GM12875 (cell line): ENCODE measurements at regions not wholly inside any gene's neighbourhood (a gene's known extent, or its start where the extent isn't known, plus 50 kb on each side); places are given as distances from the start of the nearest gene placed in this dataset.

Experiments
- H3K4me3 ChIP-seq: one replicate; pipeline ENCODE4 v1.5.1; 2011; ENCODE audit warnings: low read depth, low read length, control low read depth
- TF ChIP-seq, protein P1 (sequence below): IDR thresholded peaks from 2 replicates; pipeline ENCODE4 v1.5.1; 2011; ENCODE audit warnings: low read depth, mild to moderate bottlenecking, control low read depth, inconsistent platforms, low read length, moderate library complexity, borderline replicate concordance; ENCODE audit not compliant: insufficient read depth

DNA sequence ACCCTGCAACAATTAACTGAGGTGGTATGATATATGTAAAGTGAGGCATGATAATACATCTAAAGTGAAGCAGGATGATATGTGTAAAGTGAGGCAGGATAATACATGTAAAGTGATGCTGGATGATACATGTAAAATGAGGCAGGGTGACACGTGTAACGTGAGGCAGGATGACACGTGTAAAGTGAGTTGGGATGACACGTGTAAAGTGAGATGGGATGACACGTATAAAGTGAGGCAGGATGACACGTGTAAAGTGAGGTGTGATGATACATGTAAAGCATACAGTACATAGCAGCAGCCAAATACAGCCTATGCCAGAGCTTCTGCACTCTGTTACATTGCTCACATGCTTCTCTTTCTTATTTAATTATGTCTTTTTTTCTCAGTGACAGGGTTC lies 184.4 kb upstream of the FOXF1 start:
- TF ChIP-seq, protein P1, sequence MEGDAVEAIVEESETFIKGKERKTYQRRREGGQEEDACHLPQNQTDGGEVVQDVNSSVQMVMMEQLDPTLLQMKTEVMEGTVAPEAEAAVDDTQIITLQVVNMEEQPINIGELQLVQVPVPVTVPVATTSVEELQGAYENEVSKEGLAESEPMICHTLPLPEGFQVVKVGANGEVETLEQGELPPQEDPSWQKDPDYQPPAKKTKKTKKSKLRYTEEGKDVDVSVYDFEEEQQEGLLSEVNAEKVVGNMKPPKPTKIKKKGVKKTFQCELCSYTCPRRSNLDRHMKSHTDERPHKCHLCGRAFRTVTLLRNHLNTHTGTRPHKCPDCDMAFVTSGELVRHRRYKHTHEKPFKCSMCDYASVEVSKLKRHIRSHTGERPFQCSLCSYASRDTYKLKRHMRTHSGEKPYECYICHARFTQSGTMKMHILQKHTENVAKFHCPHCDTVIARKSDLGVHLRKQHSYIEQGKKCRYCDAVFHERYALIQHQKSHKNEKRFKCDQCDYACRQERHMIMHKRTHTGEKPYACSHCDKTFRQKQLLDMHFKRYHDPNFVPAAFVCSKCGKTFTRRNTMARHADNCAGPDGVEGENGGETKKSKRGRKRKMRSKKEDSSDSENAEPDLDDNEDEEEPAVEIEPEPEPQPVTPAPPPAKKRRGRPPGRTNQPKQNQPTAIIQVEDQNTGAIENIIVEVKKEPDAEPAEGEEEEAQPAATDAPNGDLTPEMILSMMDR: no peak
- H3K4me3 ChIP-seq: no peak overlapping the region

DNA sequence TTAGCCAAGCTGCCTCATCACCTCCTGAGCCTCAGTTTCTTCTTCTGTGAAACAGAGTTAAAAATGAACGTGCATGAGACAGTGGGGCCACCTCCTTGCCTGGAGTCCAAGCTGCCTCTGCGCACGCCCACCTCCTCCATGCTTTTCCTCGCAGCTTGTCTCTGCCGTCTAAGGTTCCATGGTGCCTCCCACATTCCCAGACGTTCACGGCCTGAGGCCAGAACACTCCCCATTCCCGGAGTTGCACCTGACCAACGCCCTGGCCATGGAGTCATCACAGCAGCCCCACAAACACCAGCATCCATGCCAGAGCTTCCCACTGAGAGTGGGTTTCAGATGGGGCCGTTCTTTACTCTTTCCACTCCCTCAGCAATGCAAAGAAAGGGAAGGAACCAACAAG lies 183.0 kb upstream of the FOXF1 start:
- no peak overlapping the region for H3K4me3 ChIP-seq
- TF ChIP-seq, protein P1: no peak

DNA sequence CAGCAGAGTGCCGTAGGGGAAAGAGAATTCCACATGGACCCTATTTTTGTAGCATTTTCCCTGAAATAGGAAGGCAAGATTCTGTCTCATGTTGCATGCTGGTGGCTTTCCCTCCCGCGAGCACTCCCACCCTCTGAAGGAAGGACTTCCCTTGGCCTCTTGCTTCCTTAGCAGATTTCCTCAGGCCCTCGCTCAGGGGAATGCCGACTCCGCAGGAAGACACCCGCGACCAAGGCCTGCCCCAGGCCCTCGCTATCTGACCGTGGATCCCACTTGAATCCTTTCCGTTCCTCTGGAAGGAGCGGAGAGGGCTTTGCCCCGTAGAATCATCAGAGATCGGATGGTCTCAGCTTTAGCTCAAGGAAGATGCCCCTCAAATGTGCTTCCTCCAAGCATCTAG lies 179.4 kb upstream of the FOXF1 start:
- TF ChIP-seq, protein P1: no peak
- H3K4me3 ChIP-seq: no peak overlapping the region

DNA sequence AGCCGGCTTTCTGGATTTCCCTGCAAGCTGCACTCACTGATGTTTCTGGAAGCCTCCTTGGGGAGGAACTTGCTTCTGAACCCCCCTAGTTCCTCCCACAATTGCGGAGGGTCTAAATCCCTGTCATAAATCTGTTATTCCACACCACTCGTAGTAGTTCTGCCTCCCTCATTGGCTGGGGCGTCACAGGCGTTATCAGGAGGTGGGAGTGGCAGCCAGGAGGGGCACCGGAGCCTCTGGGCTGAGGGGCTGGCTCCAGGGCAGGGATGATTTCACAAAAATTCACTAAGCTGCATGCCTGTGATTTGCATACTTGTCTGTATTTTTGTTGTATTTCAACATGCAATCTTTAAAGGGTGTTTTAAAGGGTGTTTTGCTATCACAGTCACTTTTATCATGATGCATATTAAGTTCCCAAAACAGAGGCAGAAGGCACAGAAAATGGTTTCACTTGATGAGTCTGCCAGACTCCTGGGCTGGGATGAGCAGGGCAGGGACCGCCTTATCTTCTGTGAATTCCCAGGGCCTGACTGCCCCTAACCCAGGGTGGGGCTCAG lies 176.2 kb upstream of the FOXF1 start:
- TF ChIP-seq, protein P1: no peak
- H3K4me3 ChIP-seq: no peak overlapping the region

DNA sequence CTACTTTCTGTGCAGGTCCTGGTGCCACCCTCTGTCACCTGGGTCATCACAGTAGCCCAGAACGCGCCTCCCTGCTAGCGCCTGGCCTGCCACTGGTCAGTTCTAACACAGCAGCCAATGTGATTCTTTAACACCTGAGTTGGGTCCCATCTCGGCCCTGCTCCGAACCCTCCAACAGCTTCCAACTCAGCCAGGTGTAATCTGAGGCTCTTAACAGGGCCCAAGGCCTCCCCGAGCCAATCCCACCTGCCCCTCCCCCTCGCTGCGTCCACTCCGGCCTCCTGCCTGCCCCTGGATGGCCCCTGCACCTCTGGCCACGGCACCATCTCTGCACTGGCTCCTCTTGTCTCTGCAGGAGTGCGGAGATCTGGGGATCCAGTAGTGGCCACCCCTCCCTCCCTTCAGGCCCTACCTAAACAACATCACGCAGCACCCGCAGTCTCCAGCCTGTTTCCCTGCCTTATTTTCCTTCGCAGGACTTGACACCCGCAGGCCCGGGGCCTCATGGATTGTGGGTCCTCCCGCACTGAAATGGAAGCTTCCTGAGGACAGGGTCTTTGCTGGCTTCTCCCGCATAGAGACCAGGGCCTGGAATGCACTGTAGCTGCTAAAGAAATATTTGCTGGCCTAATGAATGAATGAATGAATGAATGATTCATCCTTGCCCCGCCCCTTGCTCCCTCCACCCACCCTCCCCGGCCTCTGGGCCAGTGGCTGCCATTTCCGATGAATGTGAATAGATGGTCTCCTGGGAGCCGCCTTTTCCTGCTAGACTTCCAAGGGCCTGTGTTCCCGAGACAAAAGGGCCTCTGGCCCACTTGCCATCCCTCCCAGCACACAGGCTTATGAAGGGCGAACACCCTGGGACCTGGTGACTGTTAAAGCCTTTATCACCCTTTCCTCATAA lies 174.8 kb upstream of the FOXF1 start:
- TF ChIP-seq, protein P1: no peak
- no peak overlapping the region for H3K4me3 ChIP-seq

DNA sequence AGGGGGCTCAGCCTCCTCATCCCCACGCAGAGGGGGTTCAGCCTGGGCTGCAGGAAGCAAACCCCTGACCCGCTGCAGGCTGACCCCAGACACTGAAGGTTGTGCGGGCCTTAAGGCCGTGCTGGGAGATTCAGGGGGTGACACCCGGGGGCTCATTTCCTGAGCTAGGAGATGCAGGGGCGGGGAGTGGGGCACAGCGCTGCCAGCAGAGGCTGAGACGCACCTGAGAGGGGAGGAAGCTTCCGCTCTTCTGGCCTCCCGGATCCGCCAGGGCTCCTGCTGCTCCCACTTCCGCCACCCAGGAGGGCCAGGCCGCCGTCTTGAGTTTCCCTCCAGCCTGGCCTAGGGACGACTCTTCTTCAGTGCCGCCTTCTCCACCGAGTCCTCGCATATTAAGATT lies 173.2 kb upstream of the FOXF1 start:
- H3K4me3 ChIP-seq: no peak overlapping the region

More for the DNA sequence above, 173.2 kb upstream of the FOXF1 start:
- TF ChIP-seq, protein P1: no peak
